ENCODE measurements at regions not wholly inside any gene's neighbourhood (a gene's known extent, or its start where the extent isn't known, plus 50 kb on each side); places are given as distances from the start of the nearest gene placed in this dataset.

- TF ChIP-seq POLR2AphosphoS5 (IDR thresholded peaks at IDR 0.05; ENCODE audit: low read depth, low read length), result no peak
- no peak for TF ChIP-seq POLR2A (IDR thresholded peaks at IDR 0.05; ENCODE audit: low read depth, low read length)
Measured at GRCh38 chr13:99892196-99892613, 79.4 kb downstream of the ZIC5 start.
